ENCODE measurements at regions not wholly inside any gene's neighbourhood (a gene's known extent, or its start where the extent isn't known, plus 50 kb on each side); places are given as distances from the start of the nearest gene placed in this dataset.

- TF ChIP-seq CTCF (IDR thresholded peaks at IDR 0.05) = no peak
- TF ChIP-seq EP300 (IDR thresholded peaks at IDR 0.05) = no peak
- TF ChIP-seq POLR2A (IDR thresholded peaks at IDR 0.05) = no peak
- TF ChIP-seq POLR2AphosphoS5 (IDR thresholded peaks at IDR 0.05) = no peak
Measured at GRCh38 chr13:80100636-80101035, 240.3 kb downstream of the SPRY2 start.

All from gastroesophageal sphincter (tissue), 3 donors.